HG02852 (cell line): ENCODE measurements at regions not wholly inside any gene's neighbourhood (a gene's known extent, or its start where the extent isn't known, plus 50 kb on each side); places are given as distances from the start of the nearest gene placed in this dataset.
"Not testable (repeated sequence)": the region's sequence is repeated elsewhere in the genome, so short reads cannot be mapped to it uniquely, and the experiment has no call there.

Experiments
- ATAC-seq: cut with Tn5 transposase; IDR thresholded peaks from one replicate; pipeline ENCODE4 v1.9.1; 2021; ENCODE audit warnings: mild to moderate bottlenecking, moderate library complexity; ENCODE audit not compliant: unreplicated experiment

DNA sequence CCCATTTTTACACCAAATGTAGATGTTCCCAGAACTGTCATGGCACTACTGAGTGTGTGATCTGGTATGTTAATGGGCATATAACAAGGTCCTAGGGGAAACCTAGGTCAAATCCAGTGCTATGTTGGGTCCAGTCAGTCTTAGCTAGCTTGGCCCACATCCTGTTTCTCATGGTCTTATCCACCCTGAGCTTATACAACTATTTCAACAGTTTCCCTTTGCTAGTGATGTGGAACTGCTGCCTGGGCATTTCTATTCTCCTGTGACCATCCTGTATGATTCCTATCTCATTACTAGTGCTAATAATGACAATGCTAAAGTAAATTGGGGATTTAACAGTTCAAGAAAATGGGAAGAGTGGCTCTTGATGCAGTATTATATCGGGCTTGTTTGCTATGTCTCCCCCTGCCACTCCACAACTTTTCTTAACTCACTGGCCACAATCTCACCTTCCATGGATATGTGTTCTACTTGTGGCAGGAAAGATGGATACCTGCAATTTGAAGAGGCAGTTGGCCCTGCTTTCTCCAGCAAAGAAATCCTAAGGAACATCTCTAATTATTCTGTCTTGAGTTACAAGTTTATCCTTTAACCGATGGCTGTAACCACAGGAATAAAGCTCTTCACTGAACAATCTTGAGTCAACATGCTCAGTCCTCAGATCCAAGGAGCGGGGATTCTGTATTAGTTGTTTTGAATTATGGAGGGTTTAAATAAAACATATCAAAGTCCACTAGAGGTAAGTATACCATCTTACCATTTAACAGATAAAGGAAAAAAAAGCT, 707.8 kb downstream of the XPNPEP1 start:
- ATAC-seq = no peak

GRCh38 chr10:109214891-109215290, 708.4 kb downstream of the XPNPEP1 start:
- ATAC-seq = not testable (repeated sequence)

GRCh38 chr10:109207361-109207760, 716.0 kb downstream of the XPNPEP1 start:
- ATAC-seq = no peak

- ATAC-seq = no peak
Measured at GRCh38 chr10:109205929-109206585, 717.3 kb downstream of the XPNPEP1 start.

- ATAC-seq = no peak
Measured at GRCh38 chr10:109203646-109204353, 719.5 kb downstream of the XPNPEP1 start.

- ATAC-seq = no peak
Measured at GRCh38 chr10:109202111-109202510, 721.2 kb downstream of the XPNPEP1 start.

- no peak for ATAC-seq
Measured at GRCh38 chr10:109200646-109201045, 722.7 kb downstream of the XPNPEP1 start.

DNA sequence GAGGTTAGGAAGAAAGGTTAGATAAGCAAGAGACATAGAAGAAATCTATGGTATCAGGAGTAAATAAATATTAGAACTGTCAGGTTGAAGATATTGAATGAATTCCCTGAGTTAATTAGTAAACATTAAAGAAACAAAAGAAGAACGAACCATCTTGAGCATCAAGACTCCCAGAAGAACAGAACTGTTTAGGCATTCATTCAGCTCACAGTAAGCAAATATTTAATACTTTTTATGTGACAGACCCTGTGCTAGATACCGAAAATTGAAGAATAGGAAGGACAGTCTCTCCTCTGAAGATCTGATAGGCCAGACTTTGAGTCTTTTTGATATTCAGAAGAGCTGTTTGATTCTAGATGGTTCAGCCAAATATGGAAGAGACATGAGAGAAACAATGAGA, 731.5 kb downstream of the XPNPEP1 start:
- ATAC-seq = no peak

GRCh38 chr10:109191341-109191740, 732.0 kb downstream of the XPNPEP1 start:
- no peak for ATAC-seq

DNA sequence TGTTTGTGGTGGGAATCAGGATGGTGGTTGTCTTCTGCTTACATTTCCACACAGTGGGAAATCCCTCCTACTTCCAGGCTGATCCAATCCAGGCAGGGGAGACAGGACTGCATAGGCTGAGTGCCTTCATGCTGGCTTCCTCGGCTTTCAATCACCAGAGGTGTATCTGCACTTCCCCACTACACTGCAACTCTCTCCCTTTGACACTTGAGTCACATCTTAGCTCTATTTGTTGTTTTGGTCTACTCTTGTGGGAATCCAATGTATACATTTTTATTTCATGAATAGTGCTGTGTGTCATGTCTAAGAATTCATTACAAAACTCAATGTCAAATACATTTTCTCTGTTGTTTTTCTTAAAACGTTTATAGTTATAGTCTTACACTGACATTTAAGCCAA, 735.6 kb downstream of the XPNPEP1 start:
- no peak for ATAC-seq

DNA sequence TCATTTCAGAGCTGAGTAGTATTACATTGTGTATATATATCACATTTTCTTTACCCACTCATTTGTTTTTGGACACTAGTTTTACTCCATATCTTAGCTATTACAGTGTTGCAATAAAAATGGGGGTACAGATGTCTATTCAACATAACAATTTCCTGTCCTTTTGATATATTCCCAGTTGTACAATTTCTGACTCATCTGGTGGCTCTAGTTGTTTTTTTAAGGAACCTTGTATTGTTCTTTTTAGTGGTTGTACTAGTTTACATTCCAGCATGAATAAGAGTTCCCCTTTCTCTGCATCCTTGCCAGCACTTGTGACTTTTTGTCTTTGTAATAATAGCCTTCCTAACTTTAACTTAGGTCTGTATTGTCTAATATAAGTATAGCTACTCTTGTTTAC, 739.9 kb downstream of the XPNPEP1 start:
- ATAC-seq = no peak

GRCh38 chr10:109178591-109178990, 744.7 kb downstream of the XPNPEP1 start:
- no peak for ATAC-seq

DNA sequence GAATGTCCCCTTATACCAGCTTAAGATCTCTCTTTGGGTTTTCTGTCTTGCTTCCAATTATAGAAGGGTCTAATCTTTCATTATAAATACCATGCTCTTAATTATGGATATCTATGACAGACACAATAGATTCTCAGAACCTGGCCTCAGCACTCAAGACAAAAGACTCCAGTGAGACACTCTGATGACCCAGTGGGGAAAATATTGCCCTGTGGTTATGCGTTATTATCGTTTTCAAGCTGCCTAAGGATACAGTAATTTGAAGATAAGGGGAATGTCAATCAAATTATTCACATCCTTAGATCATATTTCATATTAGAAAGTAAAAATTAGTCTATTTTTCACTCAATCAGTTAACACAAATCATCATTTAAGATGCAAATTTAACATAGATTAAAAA, 748.8 kb downstream of the XPNPEP1 start:
- ATAC-seq = no peak

DNA sequence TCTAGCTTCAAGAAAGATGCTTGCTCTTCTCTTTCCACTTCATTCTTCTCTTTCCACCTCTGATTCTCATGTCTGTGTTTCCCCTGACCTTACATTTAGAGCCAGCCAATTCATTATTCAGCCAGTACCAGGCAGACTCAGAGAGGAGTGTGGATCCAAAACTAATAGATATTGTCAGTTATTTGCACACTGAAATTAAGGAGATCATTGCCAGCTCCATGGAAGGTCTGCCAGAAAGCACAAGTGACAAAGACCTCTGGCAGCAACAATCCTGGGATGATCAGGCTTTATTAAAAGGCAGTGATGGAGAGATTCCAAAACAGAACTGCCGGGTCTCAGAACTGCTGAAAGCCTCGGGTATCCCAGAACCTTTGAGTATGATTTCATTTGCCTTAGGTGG, 749.4 kb downstream of the XPNPEP1 start:
- ATAC-seq = no peak

- no peak for ATAC-seq
Measured at GRCh38 chr10:109173121-109173520, 750.2 kb downstream of the XPNPEP1 start.

DNA sequence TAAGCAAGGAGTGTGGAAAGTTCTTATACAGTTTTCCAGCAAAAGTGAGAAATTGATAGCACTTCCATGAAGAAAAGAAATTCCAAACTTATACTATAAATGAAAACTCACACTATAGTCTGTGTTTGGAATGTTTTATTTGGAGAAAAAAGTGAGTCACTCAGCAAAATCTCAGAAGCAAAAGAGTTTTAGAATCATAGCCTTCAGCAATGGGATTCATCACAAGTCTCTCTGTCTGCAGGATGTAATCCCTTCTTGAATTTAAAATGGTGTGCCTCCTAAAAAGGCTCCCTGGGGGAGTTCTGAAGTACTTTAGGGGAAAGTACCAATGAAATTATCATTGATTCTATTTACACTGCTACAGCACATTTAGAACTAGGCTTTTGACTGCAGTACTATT, 756.4 kb downstream of the XPNPEP1 start:
- ATAC-seq = no peak

GRCh38 chr10:109159351-109159750, 764.0 kb downstream of the XPNPEP1 start:
- no peak for ATAC-seq

DNA sequence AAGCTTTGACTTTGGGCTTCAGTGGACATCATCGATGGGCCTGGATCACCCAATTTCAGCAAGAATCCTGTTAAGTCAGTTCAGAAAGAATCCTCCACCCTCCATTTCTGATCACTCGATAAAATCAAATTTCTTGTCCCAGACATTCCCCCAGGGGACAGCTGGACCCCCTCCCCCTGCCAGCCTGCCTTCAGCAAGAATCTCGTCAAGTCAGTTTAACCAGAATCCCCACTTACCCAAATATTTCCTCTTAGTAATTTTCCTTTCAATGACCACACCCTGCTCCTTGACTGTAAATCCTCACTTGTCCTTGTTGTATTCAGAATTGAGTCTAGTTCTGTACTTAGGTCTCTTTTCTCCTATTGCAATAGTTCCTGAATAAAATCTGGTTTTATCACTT, 766.9 kb downstream of the XPNPEP1 start:
- no peak for ATAC-seq

DNA sequence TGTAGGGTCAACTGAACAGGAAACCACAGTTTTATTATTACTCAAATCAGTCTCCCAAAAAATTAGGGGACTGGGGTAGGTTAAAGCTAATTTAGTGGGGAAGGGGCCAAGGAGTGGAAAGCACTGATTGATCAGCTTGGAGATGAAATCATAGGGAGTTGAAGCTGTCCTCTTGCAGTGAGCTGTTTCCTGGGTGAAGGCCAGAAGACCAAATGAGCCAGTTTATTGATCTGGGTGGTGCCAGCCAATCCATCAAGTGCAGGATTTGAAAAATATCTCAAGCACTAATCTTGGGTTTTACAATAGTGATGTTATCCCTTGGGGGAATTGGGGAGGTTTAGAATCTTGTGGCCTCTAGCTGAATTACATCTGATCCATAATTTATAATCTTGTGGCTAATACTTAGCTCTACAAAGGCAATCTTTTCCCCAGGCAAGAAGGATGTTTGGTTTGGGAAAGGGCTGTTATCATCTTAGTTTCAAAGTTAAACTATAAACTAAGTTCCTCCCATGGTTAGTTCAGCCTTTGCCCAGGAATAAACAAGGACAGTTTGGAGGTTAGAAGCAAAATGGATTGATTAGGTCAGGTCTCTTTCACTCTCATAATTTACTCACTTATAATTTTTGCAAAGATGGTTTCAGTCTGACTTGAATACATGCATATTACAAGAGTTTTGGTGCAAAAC, 773.5 kb downstream of the XPNPEP1 start:
- ATAC-seq = no peak

DNA sequence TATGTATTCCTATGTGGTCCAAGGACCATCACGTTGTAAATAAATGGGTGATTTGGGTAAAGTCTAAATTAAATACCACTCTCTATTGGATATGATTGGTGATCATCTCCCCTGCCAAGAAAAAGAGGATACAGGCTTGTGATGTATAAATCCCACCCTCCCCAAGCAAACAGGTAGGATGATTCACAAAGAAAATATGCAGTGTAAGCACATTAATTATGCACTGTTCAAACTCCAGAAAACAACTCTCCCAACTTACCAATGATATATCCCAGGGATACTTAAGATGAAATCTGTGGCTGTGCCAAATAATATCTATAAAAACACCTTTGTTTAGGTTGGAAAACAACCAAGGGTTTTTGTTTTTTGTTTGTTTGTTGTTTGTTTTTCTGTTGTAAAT, 795.9 kb downstream of the XPNPEP1 start:
- ATAC-seq = no peak

- ATAC-seq = no peak
Measured at GRCh38 chr10:109126541-109126940, 796.8 kb downstream of the XPNPEP1 start.
